GM12873 (cell line): ENCODE measurements at regions not wholly inside any gene's neighbourhood (a gene's known extent, or its start where the extent isn't known, plus 50 kb on each side); places are given as distances from the start of the nearest gene placed in this dataset.

Experiments used
- TF ChIP-seq, protein P1 (sequence below): IDR thresholded peaks from 2 replicates; pipeline ENCODE4 v1.5.1; 2012; ENCODE audit warnings: low read depth, mild to moderate bottlenecking, moderate library complexity, low read length, control low read depth; ENCODE audit not compliant: insufficient read depth; ENCODE audit errors: missing control alignments

DNA sequence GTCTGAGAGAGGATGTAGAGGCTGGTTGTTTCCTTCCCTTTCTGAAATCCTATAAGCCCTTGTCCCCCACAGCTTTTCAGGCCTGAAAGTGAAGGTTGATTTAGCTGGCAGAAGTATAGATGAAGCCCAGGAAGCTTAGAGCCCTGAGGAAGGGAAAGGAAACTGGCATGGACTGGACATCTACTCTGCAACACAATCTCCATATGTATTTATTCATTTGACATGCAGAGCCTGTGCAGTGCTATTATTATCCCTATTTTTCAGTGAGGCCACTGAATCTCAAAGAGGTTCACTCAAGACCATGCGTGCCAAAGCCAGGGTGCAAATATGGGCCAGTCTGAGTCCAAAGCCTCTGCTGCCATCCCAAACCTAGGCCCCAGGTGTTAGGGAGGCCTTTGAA is 78.5 kb upstream of the KCND3 start:
- TF ChIP-seq, protein P1, sequence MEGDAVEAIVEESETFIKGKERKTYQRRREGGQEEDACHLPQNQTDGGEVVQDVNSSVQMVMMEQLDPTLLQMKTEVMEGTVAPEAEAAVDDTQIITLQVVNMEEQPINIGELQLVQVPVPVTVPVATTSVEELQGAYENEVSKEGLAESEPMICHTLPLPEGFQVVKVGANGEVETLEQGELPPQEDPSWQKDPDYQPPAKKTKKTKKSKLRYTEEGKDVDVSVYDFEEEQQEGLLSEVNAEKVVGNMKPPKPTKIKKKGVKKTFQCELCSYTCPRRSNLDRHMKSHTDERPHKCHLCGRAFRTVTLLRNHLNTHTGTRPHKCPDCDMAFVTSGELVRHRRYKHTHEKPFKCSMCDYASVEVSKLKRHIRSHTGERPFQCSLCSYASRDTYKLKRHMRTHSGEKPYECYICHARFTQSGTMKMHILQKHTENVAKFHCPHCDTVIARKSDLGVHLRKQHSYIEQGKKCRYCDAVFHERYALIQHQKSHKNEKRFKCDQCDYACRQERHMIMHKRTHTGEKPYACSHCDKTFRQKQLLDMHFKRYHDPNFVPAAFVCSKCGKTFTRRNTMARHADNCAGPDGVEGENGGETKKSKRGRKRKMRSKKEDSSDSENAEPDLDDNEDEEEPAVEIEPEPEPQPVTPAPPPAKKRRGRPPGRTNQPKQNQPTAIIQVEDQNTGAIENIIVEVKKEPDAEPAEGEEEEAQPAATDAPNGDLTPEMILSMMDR, result no peak

DNA sequence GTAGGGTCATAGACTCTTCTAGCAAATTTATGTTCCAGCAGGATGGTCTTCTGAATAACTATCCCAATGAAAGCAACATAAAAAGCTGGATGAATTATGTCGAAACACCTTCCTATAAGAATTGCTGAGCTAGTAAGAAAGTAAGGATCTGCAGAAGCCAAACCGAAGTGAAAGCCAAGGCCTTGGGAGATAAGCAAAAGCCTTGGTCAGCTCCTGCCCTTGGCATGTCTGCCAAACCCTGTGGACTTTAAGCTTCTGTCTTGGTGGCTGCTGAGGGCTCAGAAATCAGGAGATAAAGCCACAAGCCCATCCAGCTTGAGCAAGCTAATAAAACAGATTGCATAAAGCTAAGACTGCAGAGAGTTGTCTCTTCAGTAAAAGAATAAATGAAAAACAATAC is 81.2 kb upstream of the KCND3 start:
- TF ChIP-seq, protein P1, result no peak

DNA sequence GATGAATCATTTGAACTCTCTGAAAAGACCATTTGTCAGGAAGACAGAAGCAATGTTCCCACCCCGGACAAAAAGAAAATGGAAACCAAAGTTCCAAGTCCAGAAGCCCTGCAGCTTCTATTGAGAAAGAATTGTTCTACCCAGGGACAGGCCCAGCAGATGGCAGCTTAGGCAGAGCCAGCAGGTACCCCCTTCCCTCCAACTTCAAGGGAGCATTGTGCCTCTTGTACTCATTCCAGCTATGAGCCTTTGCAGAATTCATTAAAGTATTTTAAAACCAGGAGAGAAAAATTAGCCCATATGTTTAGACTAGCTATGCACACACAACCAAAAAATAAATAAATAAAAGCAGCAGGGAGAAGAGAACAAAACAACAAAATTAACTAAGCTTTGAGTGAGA is 85.2 kb upstream of the KCND3 start:
- TF ChIP-seq, protein P1, result no peak

DNA sequence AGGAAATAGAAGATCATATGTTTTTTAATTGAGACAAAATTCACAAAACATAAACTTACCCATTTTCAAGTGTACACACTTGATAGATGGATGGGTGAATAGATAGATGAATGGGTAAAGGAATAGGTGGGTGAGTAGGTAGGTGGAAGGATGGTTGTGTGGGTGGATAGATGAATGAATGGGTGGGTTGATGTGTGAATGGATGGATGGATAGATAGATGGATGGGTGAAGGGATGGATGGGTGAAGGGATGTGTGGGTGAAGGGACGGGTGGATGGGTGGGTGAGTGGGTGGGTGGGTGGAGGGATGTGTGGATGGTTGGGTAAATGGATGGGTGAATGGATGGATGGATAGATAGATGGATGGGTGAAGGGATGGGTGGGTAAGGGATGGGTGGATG is 86.1 kb upstream of the KCND3 start:
- TF ChIP-seq, protein P1, result no peak

DNA sequence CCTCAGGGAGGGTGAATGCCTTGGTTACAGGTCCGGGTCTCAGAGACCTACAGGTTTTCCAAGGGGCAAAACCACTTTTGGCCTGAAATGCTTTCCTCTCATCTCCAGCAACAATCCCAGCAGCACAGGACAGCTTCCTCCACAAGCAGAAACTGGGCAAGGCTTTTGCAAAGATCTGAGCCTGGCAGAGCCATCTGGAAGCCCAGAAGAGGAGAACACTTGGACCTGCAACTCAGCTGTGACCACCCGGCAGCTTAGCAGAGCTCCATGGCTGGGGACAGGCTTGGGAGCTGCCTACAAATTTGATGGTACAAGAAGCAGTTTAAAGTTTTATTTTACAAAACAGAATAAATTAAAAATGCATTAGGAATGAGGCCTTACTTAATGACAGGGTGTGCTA is 90.0 kb upstream of the KCND3 start:
- TF ChIP-seq, protein P1, result no peak

DNA sequence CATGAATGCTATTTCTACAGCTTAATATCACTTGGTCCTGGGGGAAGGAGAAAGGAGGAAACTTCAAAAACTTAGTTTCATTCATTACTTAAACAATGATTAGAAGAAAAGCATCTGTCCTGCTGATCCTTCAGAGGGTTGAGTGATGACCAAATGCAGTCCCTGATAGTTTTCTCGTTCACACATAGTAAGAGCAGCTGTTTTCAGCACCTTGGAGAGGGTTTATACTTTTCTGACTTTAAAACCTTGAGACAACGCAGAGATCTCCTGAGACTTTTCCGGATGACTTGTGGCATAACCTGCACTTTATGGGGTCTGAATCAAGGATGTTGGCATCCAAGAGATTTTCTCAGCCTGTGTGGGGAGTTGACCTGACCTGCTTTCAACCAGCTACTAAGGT is 94.0 kb upstream of the KCND3 start:
- TF ChIP-seq, protein P1, result no peak

DNA sequence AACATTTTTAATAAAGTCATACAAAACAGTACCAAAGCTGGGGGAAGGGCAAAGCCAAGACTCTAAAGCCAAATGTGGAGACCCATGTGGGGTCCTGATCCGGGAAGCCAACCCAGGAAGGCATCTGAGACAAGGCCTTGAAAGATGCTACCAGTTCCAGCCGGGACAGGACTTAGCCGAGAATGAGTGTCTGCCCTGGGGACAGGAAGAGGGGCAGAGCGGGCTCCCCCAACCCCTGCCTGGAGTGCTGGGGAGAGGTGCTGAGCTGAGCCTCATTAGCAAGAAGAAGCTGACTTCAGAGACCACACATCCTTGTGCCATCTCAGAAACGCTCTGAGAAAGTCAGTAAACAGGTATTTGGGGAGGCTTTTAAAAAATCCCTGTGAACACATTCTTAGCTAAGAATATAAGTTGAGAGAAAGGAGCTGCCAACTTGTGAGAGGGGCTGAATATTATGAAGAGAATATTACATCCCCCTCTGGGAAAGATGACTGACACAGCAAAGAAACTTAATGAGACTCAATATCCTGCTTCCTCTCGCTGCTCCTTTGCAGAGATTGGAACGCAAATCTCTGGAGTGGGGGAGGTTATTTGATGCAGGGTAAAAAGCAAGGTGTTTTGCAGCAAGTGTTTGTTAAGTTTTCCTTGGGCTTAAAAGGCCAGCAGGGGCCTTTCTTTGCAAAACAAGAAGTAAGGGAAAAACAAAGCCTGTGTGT is 103.3 kb upstream of the KCND3 start:
- TF ChIP-seq, protein P1, result no peak
